GM23248 (cell line): ENCODE measurements at regions not wholly inside any gene's neighbourhood (a gene's known extent, or its start where the extent isn't known, plus 50 kb on each side); places are given as distances from the start of the nearest gene placed in this dataset.

ENCODE experiments used
- DNase-seq: peaks from one replicate; pipeline ENCODE4 v3.0.0-alpha.2; 2015
- H2AFZ ChIP-seq: fragments of 200-600 bp; sonication (generic); 2 replicates; pipeline ENCODE4 v1.6.1; 2016; ENCODE audit warnings: antibody characterized with exemption
- H3F3A ChIP-seq: fragments of 200-600 bp; sonication (generic); 2 replicates; pipeline ENCODE4 v1.6.1; 2016; ENCODE audit warnings: mild to moderate bottlenecking, antibody characterized with exemption, mixed run types; ENCODE audit not compliant: insufficient read depth
- H3K27ac ChIP-seq: fragments of 200-600 bp; sonication (generic); 2 replicates; pipeline ENCODE4 v1.5.1; 2016; ENCODE audit warnings: mild to moderate bottlenecking
- H3K27me3 ChIP-seq: fragments of 200-600 bp; sonication (generic); replicated peaks from 2 replicates; pipeline ENCODE4 v1.6.1; 2016; ENCODE audit warnings: mild to moderate bottlenecking; ENCODE audit not compliant: insufficient read depth
- H3K36me3 ChIP-seq: fragments of 200-600 bp; sonication (generic); 2 replicates; pipeline ENCODE4 v1.6.1; 2016; ENCODE audit warnings: low read depth, mild to moderate bottlenecking
- H3K4me1 ChIP-seq: fragments of 200-600 bp; sonication (generic); 2 replicates; pipeline ENCODE4 v1.6.1; 2016; ENCODE audit warnings: mild to moderate bottlenecking; ENCODE audit not compliant: insufficient read depth
- H3K4me2 ChIP-seq: fragments of 200-600 bp; sonication (generic); one replicate; pipeline ENCODE4 v1.6.1; 2016; ENCODE audit warnings: mild to moderate bottlenecking; ENCODE audit not compliant: unreplicated experiment
- H3K4me3 ChIP-seq: fragments of 200-600 bp; sonication (generic); 2 replicates; pipeline ENCODE4 v1.5.1; 2016; ENCODE audit warnings: mild to moderate bottlenecking
- H3K79me2 ChIP-seq: fragments of 200-600 bp; sonication (generic); 2 replicates; pipeline ENCODE4 v1.6.1; 2016; ENCODE audit warnings: mild to moderate bottlenecking; ENCODE audit not compliant: insufficient read depth
- H3K9ac ChIP-seq: fragments of 200-600 bp; sonication (generic); 2 replicates; pipeline ENCODE4 v1.6.1; 2016; ENCODE audit warnings: mild to moderate bottlenecking
- H3K9me2 ChIP-seq: fragments of 200-600 bp; sonication (generic); 2 replicates; pipeline ENCODE4 v1.6.1; 2016; ENCODE audit warnings: mixed run types, mild to moderate bottlenecking, moderate library complexity; ENCODE audit not compliant: insufficient read depth
- H3K9me3 ChIP-seq: fragments of 200-600 bp; sonication (generic); one replicate; pipeline ENCODE4 v1.6.1; 2017; ENCODE audit warnings: low read depth
- H4K20me1 ChIP-seq: fragments of 200-600 bp; sonication (generic); 2 replicates; pipeline ENCODE4 v1.6.0; 2016; ENCODE audit not compliant: insufficient read depth
- EZH2 ChIP-seq: fragments of 200-600 bp; sonication (generic); IDR thresholded peaks from 2 replicates; pipeline ENCODE4 v1.6.1; 2018; ENCODE audit warnings: antibody characterized with exemption, mild to moderate bottlenecking; ENCODE audit not compliant: insufficient read depth, poor library complexity, severe bottlenecking
- EZH2phosphoT487 ChIP-seq: fragments of 200-600 bp; sonication (generic); IDR thresholded peaks from 2 replicates; pipeline ENCODE4 v1.6.1; 2018; ENCODE audit warnings: antibody characterized with exemption, moderate library complexity, mild to moderate bottlenecking, low read depth; ENCODE audit not compliant: insufficient read depth
- WGBS, 2 experiments: methylation state at CpG; one replicate each; pipeline ENCODE4 v1.1.6; 2015 to 2017; ENCODE audit warnings: low lambda C conversion rate in 2 of 2, low coverage in 1 of 2; ENCODE audit errors: missing lambda C conversion rate in 2 of 2; 5-methylcytosine and 5-hydroxymethylcytosine counted together
- in situ Hi-C: fragments of 300-500 bp; cut with MboI; formaldehyde crosslinking; loops from 2 replicates; pipeline ENCODE4 v1.15.0; 2020

- H3K79me2 ChIP-seq = no peaks in the 10 kb centered on the region
- TF ChIP-seq EZH2phosphoT487 (no peak), EZH2 (no peak)
- H3K9me2 ChIP-seq = no peaks in the 10 kb centered on the region
- H3K27me3 ChIP-seq = no peaks in the 10 kb centered on the region
- H3K4me1 ChIP-seq = no peaks in the 10 kb centered on the region
- no peaks in the 10 kb centered on the region for H3F3A ChIP-seq
- no peak overlapping the region for H3K4me3 ChIP-seq
- in situ Hi-C loops = no loop called here
- H3K4me2 ChIP-seq = no peak overlapping the region
- H4K20me1 ChIP-seq = no peaks in the 10 kb centered on the region
- H3K27ac ChIP-seq = no peak overlapping the region
- no peak overlapping the region for H2AFZ ChIP-seq
- H3K36me3 ChIP-seq = no peaks in the 10 kb centered on the region
- DNase-seq = no peak
- no peaks in the 10 kb centered on the region for H3K9me3 ChIP-seq
- no peak overlapping the region for H3K9ac ChIP-seq
These were observed 289.1 kb upstream of the MANEA start for GRCh38 chr6:95288251-95288650.

DNA sequence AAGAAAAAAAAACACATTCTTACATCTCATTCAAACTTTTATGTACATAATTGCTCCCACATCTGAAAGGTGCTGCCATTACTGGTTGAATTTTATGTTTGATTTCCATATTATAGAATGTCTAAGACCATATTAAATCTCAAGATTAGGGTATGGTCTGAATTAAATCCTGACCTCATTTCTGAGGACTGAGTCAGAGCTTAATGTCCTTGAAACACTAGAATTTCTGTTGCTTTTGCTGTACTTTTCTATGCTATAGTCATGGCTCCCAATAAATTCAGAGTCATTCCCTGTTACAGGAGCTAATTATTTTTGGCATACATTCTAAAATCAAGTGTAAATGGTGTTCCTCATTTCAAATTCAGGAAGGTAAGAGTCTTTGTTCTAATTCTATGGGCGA lies 285.3 kb upstream of the MANEA start:
- Histone ChIP-seq H3K9me2 (no peaks in the 10 kb centered on the region), H4K20me1 (no peaks in the 10 kb centered on the region), H3K9ac (no peak overlapping the region), H3K4me3 (no peak overlapping the region), H3K36me3 (no peaks in the 10 kb centered on the region), H3K4me2 (no peak overlapping the region), H3K27me3 (no peaks in the 10 kb centered on the region), H3K79me2 (no peaks in the 10 kb centered on the region), H3F3A (no peaks in the 10 kb centered on the region), H2AFZ (no peak overlapping the region), H3K4me1 (no peaks in the 10 kb centered on the region), H3K27ac (no peak overlapping the region), H3K9me3 (no peaks in the 10 kb centered on the region)
- DNase-seq = no peak
- in situ Hi-C loops = no loop called here
- no peak for TF ChIP-seq EZH2phosphoT487
- no peak for TF ChIP-seq EZH2
- WGBS, 2 experiments = 4 to 6% methylated on average over 1 of the region's 1 CpG

DNA sequence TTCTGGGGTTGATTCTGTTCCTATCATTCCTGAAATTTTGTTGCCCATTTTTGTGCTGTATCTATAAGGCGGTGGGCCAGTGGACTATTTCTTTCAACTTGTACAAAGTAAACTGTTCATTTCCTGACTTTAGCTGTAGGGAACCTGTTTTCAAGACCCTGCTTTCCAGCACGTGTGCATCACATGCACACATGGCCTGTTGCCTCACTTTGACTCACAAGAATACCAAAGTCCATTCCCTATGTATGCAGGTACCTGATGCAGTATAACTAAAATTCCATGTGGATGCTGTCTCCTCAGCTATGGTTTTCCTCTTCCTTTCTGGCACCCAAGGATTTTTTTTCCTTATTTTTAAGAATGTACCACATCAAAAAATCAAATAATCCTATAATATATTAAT lies 284.1 kb upstream of the MANEA start:
- no peaks in the 10 kb centered on the region for H3K9me3 ChIP-seq
- no peaks in the 10 kb centered on the region for H3K79me2 ChIP-seq
- no peak overlapping the region for H3K4me3 ChIP-seq
- H3K4me2 ChIP-seq = no peak overlapping the region
- TF ChIP-seq EZH2 (no peak), EZH2phosphoT487 (no peak)
- H3K4me1 ChIP-seq = no peaks in the 10 kb centered on the region
- H3K27me3 ChIP-seq = no peaks in the 10 kb centered on the region
- no peak overlapping the region for H3K27ac ChIP-seq
- no peak overlapping the region for H3K9ac ChIP-seq
- no peaks in the 10 kb centered on the region for H4K20me1 ChIP-seq
- no peaks in the 10 kb centered on the region for H3K9me2 ChIP-seq
- no peak for DNase-seq
- H2AFZ ChIP-seq = no peak overlapping the region
- in situ Hi-C loops = no loop called here
- H3F3A ChIP-seq = no peaks in the 10 kb centered on the region
- H3K36me3 ChIP-seq = no peaks in the 10 kb centered on the region
- WGBS, 2 experiments = 11 to 12% methylated on average over 2 of the region's 2 CpGs

DNA sequence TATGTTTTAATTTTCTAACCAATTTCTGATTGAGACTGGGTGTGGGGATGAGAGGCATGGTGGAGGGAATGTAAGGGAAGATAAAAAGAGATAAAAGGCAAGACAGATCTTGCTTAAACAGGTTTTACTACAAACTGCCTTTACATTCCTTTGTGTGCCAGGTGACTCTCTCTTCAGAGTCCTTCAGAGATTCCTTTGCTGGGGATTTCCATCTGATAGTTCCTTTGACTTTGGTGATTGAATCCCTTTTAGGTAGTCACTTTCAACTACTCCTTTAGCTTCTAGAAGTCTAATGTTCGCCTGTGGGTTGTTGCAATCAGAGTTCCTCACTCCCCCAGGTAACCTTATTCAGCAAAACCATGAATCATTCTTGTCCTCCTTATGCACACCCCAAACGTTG lies 283.3 kb upstream of the MANEA start:
- no peak for TF ChIP-seq EZH2phosphoT487
- no peak for TF ChIP-seq EZH2
- H3K4me2 ChIP-seq = no peak overlapping the region
- WGBS, 2 experiments = 0 to 3% methylated on average over 2 of the region's 2 CpGs
- H3K36me3 ChIP-seq = no peaks in the 10 kb centered on the region
- no peaks in the 10 kb centered on the region for H3K9me3 ChIP-seq
- no peaks in the 10 kb centered on the region for H3K9me2 ChIP-seq
- in situ Hi-C loops = no loop called here
- H3K79me2 ChIP-seq = no peaks in the 10 kb centered on the region
- no peaks in the 10 kb centered on the region for H3K4me1 ChIP-seq
- H3K4me3 ChIP-seq = no peak overlapping the region
- H4K20me1 ChIP-seq = no peaks in the 10 kb centered on the region
- no peak overlapping the region for H3K27ac ChIP-seq
- no peak overlapping the region for H2AFZ ChIP-seq
- no peak overlapping the region for H3K9ac ChIP-seq
- no peaks in the 10 kb centered on the region for H3K27me3 ChIP-seq
- no peak for DNase-seq
- H3F3A ChIP-seq = no peaks in the 10 kb centered on the region

GRCh38 chr6:95309545-95309944 lies 267.8 kb upstream of the MANEA start:
- in situ Hi-C loops = no loop called here
- no peak for TF ChIP-seq EZH2
- no peak for TF ChIP-seq EZH2phosphoT487
- H3K9ac ChIP-seq = no peak overlapping the region
- H3K36me3 ChIP-seq = no peaks in the 10 kb centered on the region
- DNase-seq = no peak
- no peaks in the 10 kb centered on the region for H3K9me3 ChIP-seq
- no peaks in the 10 kb centered on the region for H3K9me2 ChIP-seq
- H3K27me3 ChIP-seq = no peaks in the 10 kb centered on the region
- no peaks in the 10 kb centered on the region for H3F3A ChIP-seq
- no peaks in the 10 kb centered on the region for H4K20me1 ChIP-seq
- H3K4me2 ChIP-seq = no peak overlapping the region
- no peak overlapping the region for H2AFZ ChIP-seq
- H3K27ac ChIP-seq = no peak overlapping the region
- no peak overlapping the region for H3K4me3 ChIP-seq
- no peaks in the 10 kb centered on the region for H3K79me2 ChIP-seq
- 17 to 19% methylated on average over 3 of the region's 3 CpGs for WGBS, 2 experiments
- no peaks in the 10 kb centered on the region for H3K4me1 ChIP-seq
